ENCODE measurements at regions not wholly inside any gene's neighbourhood (a gene's known extent, or its start where the extent isn't known, plus 50 kb on each side); places are given as distances from the start of the nearest gene placed in this dataset.

DNA sequence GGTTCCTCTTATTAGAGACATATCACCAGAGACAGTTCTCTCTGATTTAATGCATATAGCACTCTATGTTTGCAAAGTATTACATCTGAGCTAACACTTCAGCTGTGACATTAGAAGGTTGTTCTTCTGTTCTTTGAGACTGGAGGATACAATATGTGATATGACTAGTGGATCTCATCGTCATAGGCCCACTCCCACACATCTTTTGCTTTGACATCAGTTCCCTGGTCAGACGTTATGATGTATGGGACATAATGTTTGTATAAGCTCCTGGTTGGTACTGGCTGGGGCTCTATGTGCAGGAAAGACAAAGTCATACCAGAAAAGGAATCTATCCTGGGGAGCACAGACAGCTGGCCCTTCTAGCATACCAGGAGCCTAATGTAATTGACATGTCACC is 57.7 kb upstream of the MAML3 start:
- DNase-seq: no peak

- no peak for DNase-seq
These were observed 57.2 kb upstream of the MAML3 start for GRCh38 chr4:140211161-140211560.

GRCh38 chr4:140208921-140209320 is 54.9 kb upstream of the MAML3 start:
- no peak for DNase-seq
